Ishikawa (cell line): ENCODE measurements at regions not wholly inside any gene's neighbourhood (a gene's known extent, or its start where the extent isn't known, plus 50 kb on each side); places are given as distances from the start of the nearest gene placed in this dataset.

Experiments used
- CEBPB ChIP-seq: IDR thresholded peaks from 2 replicates; pipeline ENCODE4 v1.6.1; 2012
- CREB1 ChIP-seq: IDR thresholded peaks from 2 replicates; pipeline ENCODE4 v1.6.1; 2012; ENCODE audit warnings: low read depth
- EGR1 ChIP-seq: IDR thresholded peaks from 2 replicates; pipeline ENCODE4 v1.6.1; 2012
- EP300 ChIP-seq: IDR thresholded peaks from 2 replicates; pipeline ENCODE4 v1.6.1; 2012; ENCODE audit warnings: borderline replicate concordance
- FOXM1 ChIP-seq: IDR thresholded peaks from 2 replicates; pipeline ENCODE4 v1.6.1; 2012; ENCODE audit warnings: low read depth, borderline replicate concordance
- MAX ChIP-seq: IDR thresholded peaks from 2 replicates; pipeline ENCODE4 v1.6.1; 2012
- NFIC ChIP-seq: IDR thresholded peaks from 2 replicates; pipeline ENCODE4 v1.6.1; 2012
- RAD21 ChIP-seq: IDR thresholded peaks from 2 replicates; pipeline ENCODE4 v1.6.1; 2012; ENCODE audit warnings: low read depth
- TAF1 ChIP-seq: IDR thresholded peaks from 2 replicates; pipeline ENCODE4 v1.6.1; 2012; ENCODE audit warnings: low read depth, mild to moderate bottlenecking
- TCF12 ChIP-seq: IDR thresholded peaks from 2 replicates; pipeline ENCODE4 v1.6.1; 2012; ENCODE audit warnings: low read depth
- TEAD4 ChIP-seq: IDR thresholded peaks from 2 replicates; pipeline ENCODE4 v1.6.1; 2012
- YY1 ChIP-seq: IDR thresholded peaks from 2 replicates; pipeline ENCODE4 v1.6.1; 2012; ENCODE audit warnings: low read depth
- ZBTB7A ChIP-seq: IDR thresholded peaks from 2 replicates; pipeline ENCODE4 v1.6.1; 2012; ENCODE audit warnings: low read depth
- TF ChIP-seq, protein P1 (sequence below): IDR thresholded peaks from 2 replicates; pipeline ENCODE4 v1.6.1; 2012; ENCODE audit warnings: low read depth, mild to moderate bottlenecking
- TF ChIP-seq, protein P2 (sequence below): IDR thresholded peaks from 2 replicates; pipeline ENCODE4 v1.6.1; 2012

DNA sequence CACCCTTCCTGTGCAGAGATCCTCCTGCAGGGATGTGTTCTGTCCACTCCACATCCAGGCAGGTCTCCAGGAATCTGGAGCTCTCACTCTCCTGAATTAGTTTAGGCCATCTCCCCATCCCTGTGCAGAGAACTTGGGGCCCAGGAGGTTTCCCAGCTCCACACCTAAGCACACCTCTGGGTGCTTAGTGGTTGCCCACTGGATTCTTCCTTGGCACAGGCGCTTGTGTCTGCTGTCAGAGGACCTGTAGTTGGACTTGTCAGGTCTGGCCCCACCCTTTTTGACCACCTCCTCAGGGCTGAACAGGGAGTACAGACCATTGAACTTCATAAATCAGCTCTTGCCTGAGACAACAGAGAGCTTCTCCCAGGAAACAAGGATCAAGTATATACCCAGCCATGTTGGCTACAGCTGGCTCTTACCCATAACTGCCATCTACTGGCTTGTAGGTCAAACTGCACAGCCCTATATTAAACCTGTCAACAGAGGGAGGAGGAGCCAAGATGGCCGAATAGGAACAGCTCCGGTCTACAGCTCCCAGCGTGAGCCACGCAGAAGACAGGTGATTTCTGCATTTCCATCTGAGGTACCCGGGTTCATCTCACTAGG lies 275.5 kb downstream of the PPARGC1A start:
- TF ChIP-seq CREB1 (no peak), YY1 (0 out of 2 replicates have a peak, but pooled peaks have one; percentile 45), RAD21 (peak; percentile 64)

DNA sequence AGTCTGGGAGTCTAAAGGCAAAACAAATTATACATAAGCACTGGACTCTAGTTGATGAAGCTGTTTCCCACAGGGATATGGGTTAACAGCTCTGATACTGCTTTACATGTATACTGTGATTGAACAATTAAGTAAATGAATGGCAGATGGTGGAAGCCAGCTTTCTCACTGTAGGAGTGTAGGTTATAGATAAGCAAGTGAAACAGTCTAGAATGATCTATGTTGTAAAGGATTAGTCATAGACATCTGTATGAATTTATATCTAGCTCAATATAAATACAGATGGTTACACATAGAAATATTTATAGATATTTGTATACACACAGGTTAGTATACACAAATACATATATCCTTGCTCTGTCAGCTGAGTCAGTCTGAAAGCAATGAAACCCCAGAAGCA lies 276.1 kb downstream of the PPARGC1A start:
- no peak for TF ChIP-seq YY1
- TF ChIP-seq TAF1: no peak
- TF ChIP-seq TEAD4: no peak
- no peak for TF ChIP-seq EGR1
- TF ChIP-seq, protein P1, sequence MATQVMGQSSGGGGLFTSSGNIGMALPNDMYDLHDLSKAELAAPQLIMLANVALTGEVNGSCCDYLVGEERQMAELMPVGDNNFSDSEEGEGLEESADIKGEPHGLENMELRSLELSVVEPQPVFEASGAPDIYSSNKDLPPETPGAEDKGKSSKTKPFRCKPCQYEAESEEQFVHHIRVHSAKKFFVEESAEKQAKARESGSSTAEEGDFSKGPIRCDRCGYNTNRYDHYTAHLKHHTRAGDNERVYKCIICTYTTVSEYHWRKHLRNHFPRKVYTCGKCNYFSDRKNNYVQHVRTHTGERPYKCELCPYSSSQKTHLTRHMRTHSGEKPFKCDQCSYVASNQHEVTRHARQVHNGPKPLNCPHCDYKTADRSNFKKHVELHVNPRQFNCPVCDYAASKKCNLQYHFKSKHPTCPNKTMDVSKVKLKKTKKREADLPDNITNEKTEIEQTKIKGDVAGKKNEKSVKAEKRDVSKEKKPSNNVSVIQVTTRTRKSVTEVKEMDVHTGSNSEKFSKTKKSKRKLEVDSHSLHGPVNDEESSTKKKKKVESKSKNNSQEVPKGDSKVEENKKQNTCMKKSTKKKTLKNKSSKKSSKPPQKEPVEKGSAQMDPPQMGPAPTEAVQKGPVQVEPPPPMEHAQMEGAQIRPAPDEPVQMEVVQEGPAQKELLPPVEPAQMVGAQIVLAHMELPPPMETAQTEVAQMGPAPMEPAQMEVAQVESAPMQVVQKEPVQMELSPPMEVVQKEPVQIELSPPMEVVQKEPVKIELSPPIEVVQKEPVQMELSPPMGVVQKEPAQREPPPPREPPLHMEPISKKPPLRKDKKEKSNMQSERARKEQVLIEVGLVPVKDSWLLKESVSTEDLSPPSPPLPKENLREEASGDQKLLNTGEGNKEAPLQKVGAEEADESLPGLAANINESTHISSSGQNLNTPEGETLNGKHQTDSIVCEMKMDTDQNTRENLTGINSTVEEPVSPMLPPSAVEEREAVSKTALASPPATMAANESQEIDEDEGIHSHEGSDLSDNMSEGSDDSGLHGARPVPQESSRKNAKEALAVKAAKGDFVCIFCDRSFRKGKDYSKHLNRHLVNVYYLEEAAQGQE: no peak
- TF ChIP-seq, protein P2, sequence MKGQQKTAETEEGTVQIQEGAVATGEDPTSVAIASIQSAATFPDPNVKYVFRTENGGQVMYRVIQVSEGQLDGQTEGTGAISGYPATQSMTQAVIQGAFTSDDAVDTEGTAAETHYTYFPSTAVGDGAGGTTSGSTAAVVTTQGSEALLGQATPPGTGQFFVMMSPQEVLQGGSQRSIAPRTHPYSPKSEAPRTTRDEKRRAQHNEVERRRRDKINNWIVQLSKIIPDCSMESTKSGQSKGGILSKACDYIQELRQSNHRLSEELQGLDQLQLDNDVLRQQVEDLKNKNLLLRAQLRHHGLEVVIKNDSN: no peak
- no peak for TF ChIP-seq CREB1
- no peak for TF ChIP-seq EP300
- TF ChIP-seq FOXM1: no peak
- TF ChIP-seq RAD21: no peak
- TF ChIP-seq TCF12: no peak
- TF ChIP-seq CEBPB: no peak
- no peak for TF ChIP-seq NFIC
- no peak for TF ChIP-seq ZBTB7A

- TF ChIP-seq, protein P2: no peak
- TF ChIP-seq NFIC (no peak), TEAD4 (no peak), YY1 (no peak), TCF12 (no peak), EGR1 (no peak), ZBTB7A (no peak), EP300 (no peak)
Measured at GRCh38 chr4:23602720-23603119, 287.1 kb downstream of the PPARGC1A start.

- TF ChIP-seq CEBPB: no peak
Measured at GRCh38 chr4:23594125-23594524, 295.7 kb downstream of the PPARGC1A start.

- TF ChIP-seq CEBPB: no peak
- TF ChIP-seq EGR1: no peak
- TF ChIP-seq TEAD4: no peak
- TF ChIP-seq EP300: no peak
- no peak for TF ChIP-seq TCF12
- no peak for TF ChIP-seq YY1
- TF ChIP-seq, protein P1: no peak
- TF ChIP-seq CREB1: no peak
- no peak for TF ChIP-seq ZBTB7A
- TF ChIP-seq NFIC: no peak
- no peak for TF ChIP-seq FOXM1
- no peak for TF ChIP-seq TAF1
- TF ChIP-seq, protein P2: no peak
- TF ChIP-seq RAD21: no peak
- TF ChIP-seq MAX: no peak
Measured at GRCh38 chr4:23590431-23590830, 299.4 kb downstream of the PPARGC1A start.

DNA sequence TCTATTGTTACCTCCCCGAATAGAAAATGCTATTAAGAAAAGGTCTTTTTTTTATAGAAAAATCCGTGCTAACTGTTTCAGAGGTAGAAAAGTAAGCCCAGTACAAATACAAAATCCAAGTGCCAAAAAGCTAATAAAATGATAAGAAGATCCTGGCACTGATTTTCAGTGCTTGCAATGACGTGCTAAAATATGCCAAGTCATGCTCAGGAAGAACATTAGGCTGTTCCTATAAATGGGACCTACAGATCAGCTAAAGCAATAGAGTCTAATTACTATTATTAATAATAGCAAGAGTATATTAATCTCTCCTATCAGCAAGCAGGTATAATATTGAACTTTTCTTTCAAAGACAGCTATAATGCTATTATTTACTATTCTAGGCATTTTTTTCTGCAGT lies 305.8 kb downstream of the PPARGC1A start:
- TF ChIP-seq YY1 (no peak), EGR1 (no peak), MAX (no peak)
